HEK293T (cell line): ENCODE measurements at regions not wholly inside any gene's neighbourhood (a gene's known extent, or its start where the extent isn't known, plus 50 kb on each side); places are given as distances from the start of the nearest gene placed in this dataset.

Experiments
- CTCF ChIA-PET: fragments of 350-600 bp; formaldehyde crosslinking; extraction: SDS; loops from one replicate; lab custom pipeline; 2021; ENCODE audit warnings: antibody characterized with exemption, inconsistent platforms; lab: Yijun Ruan, JAX
- POLR2A ChIA-PET: fragments of 350-600 bp; formaldehyde crosslinking; extraction: SDS; loops from one replicate; lab custom pipeline; 2020; ENCODE audit warnings: antibody characterized with exemption, inconsistent platforms; lab: Yijun Ruan, JAX
- DNase-seq: peaks from one replicate; pipeline ENCODE4 v3.0.0; 2012; ENCODE audit warnings: mixed read lengths; ENCODE audit errors: extremely low spot score
- ARNT ChIP-seq: fragments of 450-650 bp; IDR thresholded peaks from 2 replicates; pipeline ENCODE4 v1.6.1; 2017; ENCODE audit warnings: mild to moderate bottlenecking
- BHLHE40 ChIP-seq: fragments of 450-650 bp; IDR thresholded peaks from 2 replicates; pipeline ENCODE4 v1.6.1; 2016; ENCODE audit warnings: mild to moderate bottlenecking, moderate library complexity, borderline replicate concordance
- CTBP1 ChIP-seq: fragments of 450-650 bp; IDR thresholded peaks from 2 replicates; pipeline ENCODE4 v1.6.1; 2016; ENCODE audit warnings: borderline replicate concordance
- ELF4 ChIP-seq: fragments of 450-650 bp; IDR thresholded peaks from 2 replicates; pipeline ENCODE4 v1.6.1; 2017; ENCODE audit warnings: antibody characterized with exemption
- FOXA1 ChIP-seq: fragments of 450-650 bp; IDR thresholded peaks from 2 replicates; pipeline ENCODE4 v1.6.1; 2016; ENCODE audit warnings: mild to moderate bottlenecking
- FOXK2 ChIP-seq: fragments of 450-650 bp; IDR thresholded peaks from 2 replicates; pipeline ENCODE4 v1.6.1; 2016; ENCODE audit warnings: mild to moderate bottlenecking
- FOXM1 ChIP-seq: fragments of 450-650 bp; IDR thresholded peaks from 2 replicates; pipeline ENCODE4 v1.6.1; 2017; ENCODE audit warnings: mild to moderate bottlenecking, borderline replicate concordance
- HDGF ChIP-seq: fragments of 450-650 bp; IDR thresholded peaks from 2 replicates; pipeline ENCODE4 v1.6.1; 2017; ENCODE audit warnings: antibody characterized with exemption, borderline replicate concordance
- L3MBTL2 ChIP-seq: fragments of 450-650 bp; conservative IDR thresholded peaks from 2 replicates; pipeline ENCODE4 v1.6.1; 2016; ENCODE audit warnings: mild to moderate bottlenecking
- LEF1 ChIP-seq: fragments of 450-650 bp; IDR thresholded peaks from 2 replicates; pipeline ENCODE4 v1.6.1; 2017; ENCODE audit warnings: mild to moderate bottlenecking, borderline replicate concordance
- NFRKB ChIP-seq: fragments of 450-650 bp; IDR thresholded peaks from 2 replicates; pipeline ENCODE4 v1.6.1; 2016; ENCODE audit warnings: mild to moderate bottlenecking, moderate library complexity
- PKNOX1 ChIP-seq: fragments of 450-650 bp; IDR thresholded peaks from 2 replicates; pipeline ENCODE4 v1.6.1; 2016
- SP1 ChIP-seq: fragments of 450-650 bp; IDR thresholded peaks from 2 replicates; pipeline ENCODE4 v1.6.1; 2017
- SUZ12 ChIP-seq: fragments of 450-650 bp; IDR thresholded peaks from 2 replicates; pipeline ENCODE4 v1.6.1; 2016; ENCODE audit warnings: mild to moderate bottlenecking
- TARDBP ChIP-seq: fragments of 450-650 bp; IDR thresholded peaks from 2 replicates; pipeline ENCODE4 v1.6.1; 2016
- ZNF384 ChIP-seq: fragments of 450-650 bp; IDR thresholded peaks from 2 replicates; pipeline ENCODE4 v1.6.1; 2016

GRCh38 chr6:44702292-44702691, 314.8 kb downstream of the CDC5L start:
- DNase-seq: no peak
- POLR2A ChIA-PET: interaction anchor here (0.9 kb wide), 1 partner anchor 90 kb away, joined by 3 read pairs; no protein-coding TSS in a partner anchor
- TF ChIP-seq ARNT: no peak
- no peak for TF ChIP-seq PKNOX1
- no peak for TF ChIP-seq FOXA1
- TF ChIP-seq LEF1: no peak
- TF ChIP-seq TARDBP: no peak
- TF ChIP-seq SP1: no peak
- no peak for TF ChIP-seq NFRKB
- TF ChIP-seq ZNF384: no peak
- CTCF ChIA-PET: interaction anchor here (0.6 to 1.3 kb wide), 2 partner anchors 14 to 210 kb away, joined by 3 read pairs; no protein-coding TSS in a partner anchor

GRCh38 chr6:44704240-44705150, 317.0 kb downstream of the CDC5L start:
- DNase-seq: no peak
- ChIA-PET POLR2A (no interaction called here), CTCF (interaction anchor here (0.6 kb wide), 1 partner anchor 1737 kb away, joined by 3 read pairs; no protein-coding TSS in a partner anchor)
- TF ChIP-seq FOXA1 (no peak), ZNF384 (no peak), FOXK2 (no peak), PKNOX1 (no peak), NFRKB (no peak), CTBP1 (no peak), L3MBTL2 (no peak), BHLHE40 (no peak), TARDBP (no peak), FOXM1 (no peak), SUZ12 (no peak), ARNT (no peak), ELF4 (no peak)

GRCh38 chr6:44705596-44705995, 318.1 kb downstream of the CDC5L start:
- POLR2A ChIA-PET: no interaction called here
- no peak for TF ChIP-seq HDGF
- no peak for TF ChIP-seq SUZ12
- TF ChIP-seq TARDBP: no peak
- no peak for TF ChIP-seq LEF1
- no peak for TF ChIP-seq L3MBTL2
- no peak for TF ChIP-seq FOXK2
- TF ChIP-seq BHLHE40: no peak
- no peak for TF ChIP-seq CTBP1
- no peak for TF ChIP-seq SP1
- no peak for TF ChIP-seq FOXM1
- no peak for TF ChIP-seq NFRKB
- no peak for TF ChIP-seq ARNT
- no peak for DNase-seq
- CTCF ChIA-PET: interaction anchor here (0.6 kb wide), 1 partner anchor 225 kb away, joined by 3 read pairs; no protein-coding TSS in a partner anchor

- CTCF ChIA-PET: interaction anchor here (0.6 kb wide), 1 partner anchor 224 kb away, joined by 3 read pairs; no protein-coding TSS in a partner anchor
- TF ChIP-seq BHLHE40 (no peak), TARDBP (no peak), ZNF384 (no peak), ELF4 (no peak), LEF1 (no peak), PKNOX1 (no peak), FOXK2 (no peak), ARNT (no peak), L3MBTL2 (no peak)
- DNase-seq: no peak
- POLR2A ChIA-PET: no interaction called here
These were observed 318.5 kb downstream of the CDC5L start for GRCh38 chr6:44706011-44706410.

- TF ChIP-seq ZNF384 (no peak), FOXA1 (no peak), ELF4 (no peak), BHLHE40 (no peak), ARNT (no peak), PKNOX1 (no peak), HDGF (no peak), TARDBP (no peak), NFRKB (no peak), FOXM1 (no peak), LEF1 (no peak), SUZ12 (no peak), FOXK2 (no peak), L3MBTL2 (no peak), SP1 (no peak), CTBP1 (no peak)
- POLR2A ChIA-PET: no interaction called here
- no peak for DNase-seq
- CTCF ChIA-PET: no interaction called here
These were observed 320.7 kb downstream of the CDC5L start for GRCh38 chr6:44708208-44708607.
